ENCODE measurements at regions not wholly inside any gene's neighbourhood (a gene's known extent, or its start where the extent isn't known, plus 50 kb on each side); places are given as distances from the start of the nearest gene placed in this dataset.

DNA sequence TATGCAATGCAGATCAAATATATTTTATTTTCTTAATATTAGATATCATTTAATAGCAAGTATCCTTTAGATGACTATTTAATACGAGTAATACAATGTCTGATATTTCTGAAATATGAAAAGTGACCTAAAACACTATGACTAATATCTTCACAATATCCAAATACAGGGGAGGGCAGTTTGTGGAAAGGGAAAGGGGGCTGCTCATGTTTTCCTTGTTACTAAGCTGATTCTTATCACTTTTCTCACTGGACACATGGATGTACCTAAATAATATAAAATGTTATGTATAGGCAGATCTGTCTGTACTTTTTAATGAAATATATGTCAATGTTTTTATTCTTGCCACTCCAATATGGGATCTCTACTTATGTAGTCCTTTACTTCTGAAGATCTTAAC is 1879.1 kb upstream of the ACO1 start:
- TF ChIP-seq MAFK (IDR thresholded peaks at IDR 0.05; ENCODE audit: low read depth, low read length) = no peak
- no peak for TF ChIP-seq POLR2A (IDR thresholded peaks at IDR 0.05; ENCODE audit: low read depth, low read length)
- TF ChIP-seq, protein P1, sequence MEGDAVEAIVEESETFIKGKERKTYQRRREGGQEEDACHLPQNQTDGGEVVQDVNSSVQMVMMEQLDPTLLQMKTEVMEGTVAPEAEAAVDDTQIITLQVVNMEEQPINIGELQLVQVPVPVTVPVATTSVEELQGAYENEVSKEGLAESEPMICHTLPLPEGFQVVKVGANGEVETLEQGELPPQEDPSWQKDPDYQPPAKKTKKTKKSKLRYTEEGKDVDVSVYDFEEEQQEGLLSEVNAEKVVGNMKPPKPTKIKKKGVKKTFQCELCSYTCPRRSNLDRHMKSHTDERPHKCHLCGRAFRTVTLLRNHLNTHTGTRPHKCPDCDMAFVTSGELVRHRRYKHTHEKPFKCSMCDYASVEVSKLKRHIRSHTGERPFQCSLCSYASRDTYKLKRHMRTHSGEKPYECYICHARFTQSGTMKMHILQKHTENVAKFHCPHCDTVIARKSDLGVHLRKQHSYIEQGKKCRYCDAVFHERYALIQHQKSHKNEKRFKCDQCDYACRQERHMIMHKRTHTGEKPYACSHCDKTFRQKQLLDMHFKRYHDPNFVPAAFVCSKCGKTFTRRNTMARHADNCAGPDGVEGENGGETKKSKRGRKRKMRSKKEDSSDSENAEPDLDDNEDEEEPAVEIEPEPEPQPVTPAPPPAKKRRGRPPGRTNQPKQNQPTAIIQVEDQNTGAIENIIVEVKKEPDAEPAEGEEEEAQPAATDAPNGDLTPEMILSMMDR (conservative IDR thresholded peaks at IDR 0.05; ENCODE audit: low read depth, low read length) = no peak
- TF ChIP-seq SMC3 (IDR thresholded peaks at IDR 0.05; ENCODE audit: low read depth, low read length) = no peak
- no peak for TF ChIP-seq CHD1 (IDR thresholded peaks at IDR 0.05; ENCODE audit: low read depth, low read length)
- TF ChIP-seq, protein P2, sequence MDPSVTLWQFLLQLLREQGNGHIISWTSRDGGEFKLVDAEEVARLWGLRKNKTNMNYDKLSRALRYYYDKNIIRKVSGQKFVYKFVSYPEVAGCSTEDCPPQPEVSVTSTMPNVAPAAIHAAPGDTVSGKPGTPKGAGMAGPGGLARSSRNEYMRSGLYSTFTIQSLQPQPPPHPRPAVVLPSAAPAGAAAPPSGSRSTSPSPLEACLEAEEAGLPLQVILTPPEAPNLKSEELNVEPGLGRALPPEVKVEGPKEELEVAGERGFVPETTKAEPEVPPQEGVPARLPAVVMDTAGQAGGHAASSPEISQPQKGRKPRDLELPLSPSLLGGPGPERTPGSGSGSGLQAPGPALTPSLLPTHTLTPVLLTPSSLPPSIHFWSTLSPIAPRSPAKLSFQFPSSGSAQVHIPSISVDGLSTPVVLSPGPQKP (IDR thresholded peaks at IDR 0.05; ENCODE audit: borderline replicate concordance, low read depth, low read length) = no peak
- TF ChIP-seq RAD21 (IDR thresholded peaks at IDR 0.05; ENCODE audit: low read length) = no peak
- TF ChIP-seq, protein P3, sequence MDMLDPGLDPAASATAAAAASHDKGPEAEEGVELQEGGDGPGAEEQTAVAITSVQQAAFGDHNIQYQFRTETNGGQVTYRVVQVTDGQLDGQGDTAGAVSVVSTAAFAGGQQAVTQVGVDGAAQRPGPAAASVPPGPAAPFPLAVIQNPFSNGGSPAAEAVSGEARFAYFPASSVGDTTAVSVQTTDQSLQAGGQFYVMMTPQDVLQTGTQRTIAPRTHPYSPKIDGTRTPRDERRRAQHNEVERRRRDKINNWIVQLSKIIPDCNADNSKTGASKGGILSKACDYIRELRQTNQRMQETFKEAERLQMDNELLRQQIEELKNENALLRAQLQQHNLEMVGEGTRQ (IDR thresholded peaks at IDR 0.05; ENCODE audit: low read depth, low read length) = no peak
- TF ChIP-seq MXI1 (IDR thresholded peaks at IDR 0.05; ENCODE audit: borderline replicate concordance, low read depth, low read length) = no peak
- TF ChIP-seq BHLHE40 (IDR thresholded peaks at IDR 0.05; ENCODE audit: low read depth, low read length) = no peak
- no peak for TF ChIP-seq MAZ (IDR thresholded peaks at IDR 0.05; ENCODE audit: borderline replicate concordance, low read depth, low read length)
- TF ChIP-seq RCOR1 (IDR thresholded peaks at IDR 0.05; ENCODE audit: insufficient replicate concordance, low read length) = no peak
- no peak for TF ChIP-seq NFE2L2 (IDR thresholded peaks at IDR 0.05; ENCODE audit: low read depth, low read length)
- TF ChIP-seq CEBPB (IDR thresholded peaks at IDR 0.05; ENCODE audit: low read depth, low read length) = no peak
